CD4-positive, alpha-beta T cell treated with Interleukin-12 subunit alpha and Interleukin-12 subunit beta, for 1 hour (primary cell): ENCODE measurements at regions not wholly inside any gene's neighbourhood (a gene's known extent, or its start where the extent isn't known, plus 50 kb on each side); places are given as distances from the start of the nearest gene placed in this dataset.

ENCODE experiments used
- DNase-seq: peaks from one replicate; pipeline ENCODE4 v3.0.0-alpha.2; 2020

DNA sequence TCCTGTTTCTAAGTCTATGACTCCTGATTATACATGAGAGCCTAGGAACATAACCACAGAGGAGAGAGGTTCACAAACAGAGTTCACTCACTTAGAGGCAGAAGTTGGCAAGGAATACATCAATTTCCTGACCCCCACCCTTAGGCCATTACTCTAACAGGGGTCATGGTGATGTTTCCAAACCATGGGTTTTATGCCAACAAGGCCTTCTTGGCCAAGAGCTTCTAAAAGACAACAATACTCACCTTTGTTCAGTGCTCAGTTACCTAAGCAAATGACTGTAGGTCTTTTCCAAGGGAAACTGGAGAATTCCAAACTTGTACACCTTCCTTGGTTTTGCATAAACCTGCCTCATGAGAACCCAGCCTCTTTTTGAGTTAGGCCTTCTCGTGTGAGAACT, 52.6 kb downstream of the ERICH4 start:
- DNase-seq: no peak

DNA sequence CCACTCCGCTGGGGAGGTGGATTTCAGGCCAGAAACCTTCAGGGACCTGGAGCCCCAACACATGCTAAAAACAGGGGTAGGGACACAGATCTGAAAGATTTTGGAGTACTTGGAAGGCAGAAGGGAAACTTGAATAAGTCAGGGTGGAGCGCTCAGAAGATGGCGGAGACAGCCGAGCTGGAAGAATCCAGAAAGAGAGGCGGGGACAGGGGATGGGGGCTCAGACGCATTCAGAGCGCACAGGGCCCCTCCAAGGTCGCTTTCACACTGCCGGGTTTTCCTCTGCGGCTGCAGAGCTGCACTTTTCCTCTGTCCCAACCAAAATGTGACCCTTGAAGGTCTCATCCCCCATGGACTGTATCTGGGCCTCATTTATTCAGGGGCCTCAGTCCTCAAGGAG, 56.9 kb downstream of the ERICH4 start:
- no peak for DNase-seq

- DNase-seq: no peak
Measured at GRCh38 chr19:41500443-41500842, 57.5 kb downstream of the ERICH4 start.

- no peak for DNase-seq
Measured at GRCh38 chr19:41501854-41502253, 58.9 kb downstream of the ERICH4 start.

DNA sequence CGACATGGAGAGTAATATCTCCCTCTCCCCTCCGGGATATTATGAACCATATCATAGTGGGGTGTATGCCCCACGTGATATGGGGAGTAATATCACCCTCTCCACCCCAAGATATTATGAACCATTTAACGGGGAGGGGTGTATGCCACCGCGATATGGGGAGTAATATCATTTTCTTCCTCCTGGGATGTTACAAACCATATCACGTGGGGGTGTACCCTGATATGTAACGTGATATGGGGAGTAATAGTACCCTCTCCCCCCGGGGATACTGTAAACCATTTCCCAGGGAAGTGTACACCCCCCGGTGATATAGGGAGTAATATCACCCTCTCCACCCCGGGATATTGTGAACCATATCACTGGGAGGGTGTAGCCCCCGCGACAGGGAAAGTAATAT, 62.1 kb downstream of the ERICH4 start:
- DNase-seq: no peak

DNA sequence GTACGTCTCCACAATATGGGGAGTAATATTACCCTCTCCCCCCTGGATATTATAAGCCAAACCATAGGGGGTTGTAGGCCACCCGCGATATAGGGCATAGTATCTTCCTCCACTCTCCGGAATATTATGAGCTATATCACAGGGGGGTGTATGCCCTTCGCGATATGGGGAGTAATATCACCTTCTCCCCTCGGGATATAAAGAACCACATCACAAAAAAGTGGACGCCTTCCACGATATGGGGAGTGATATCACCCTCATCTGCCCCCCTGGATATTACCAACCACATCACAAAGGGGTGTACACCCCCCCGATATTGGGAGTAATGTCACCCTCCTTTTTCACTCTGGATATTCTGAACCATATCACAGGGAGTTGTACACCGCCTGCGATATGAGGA, 65.5 kb upstream of the CEACAM21 start:
- no peak for DNase-seq

GRCh38 chr19:41511628-41512027, 64.3 kb upstream of the CEACAM21 start:
- DNase-seq: no peak

DNA sequence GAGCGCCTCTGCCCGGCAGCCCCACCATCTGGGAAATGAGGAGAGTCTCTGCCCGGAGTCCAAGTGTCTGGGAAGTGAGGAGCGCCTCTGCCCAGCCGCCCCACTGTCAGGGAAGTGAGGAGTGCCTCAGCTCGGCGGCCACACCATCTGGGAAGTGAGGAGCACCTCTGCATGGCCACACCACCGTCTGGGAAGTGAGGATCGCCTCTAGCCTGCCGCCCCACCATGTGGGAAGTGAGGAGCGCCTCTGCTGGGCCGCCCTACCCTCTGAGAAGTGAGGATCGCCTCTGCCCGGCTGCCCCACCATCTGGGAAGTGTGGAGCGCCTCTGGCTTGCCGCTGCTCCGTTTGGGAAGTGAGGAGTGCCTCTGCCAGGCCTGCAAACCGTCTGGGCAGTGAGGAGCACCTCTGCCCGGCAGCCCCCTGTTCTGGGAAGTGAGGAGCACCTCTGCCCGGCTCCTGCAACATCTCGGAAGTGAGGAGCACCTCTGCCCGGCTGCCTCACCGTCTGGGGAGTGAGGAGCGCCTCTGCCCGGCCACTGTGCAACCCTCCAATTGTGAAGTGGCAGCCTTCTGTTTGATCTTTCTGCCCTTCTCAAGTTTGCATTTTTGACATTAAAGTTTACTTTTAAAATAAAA, 60.8 kb upstream of the CEACAM21 start:
- DNase-seq: no peak

- peak; percentile 27 for DNase-seq
Measured at GRCh38 chr19:41516292-41517171, 59.4 kb upstream of the CEACAM21 start.

DNA sequence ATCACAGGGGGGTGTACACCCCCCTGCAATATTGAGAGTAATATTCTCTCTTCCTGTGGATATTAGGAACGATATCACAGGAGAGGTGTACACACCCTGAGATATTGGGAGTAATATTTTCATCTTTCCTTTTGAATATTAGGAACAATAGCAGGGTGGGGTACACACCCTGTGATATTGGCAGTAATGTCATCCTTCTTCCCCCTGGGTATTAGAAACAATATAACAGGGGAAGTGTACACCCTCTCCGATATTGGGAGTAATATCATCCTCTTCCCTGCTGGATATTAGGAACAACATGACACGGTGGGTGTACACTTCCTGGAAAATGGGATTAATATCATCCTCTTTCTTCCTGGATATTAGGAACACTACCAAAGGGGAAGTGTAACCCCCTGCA, 57.8 kb upstream of the CEACAM21 start:
- no peak for DNase-seq

- DNase-seq: peak; percentile 38
Measured at GRCh38 chr19:41521138-41521930, 54.6 kb upstream of the CEACAM21 start.

- DNase-seq: peak; percentile 57
Measured at GRCh38 chr19:41521931-41522555, 53.9 kb upstream of the CEACAM21 start.

DNA sequence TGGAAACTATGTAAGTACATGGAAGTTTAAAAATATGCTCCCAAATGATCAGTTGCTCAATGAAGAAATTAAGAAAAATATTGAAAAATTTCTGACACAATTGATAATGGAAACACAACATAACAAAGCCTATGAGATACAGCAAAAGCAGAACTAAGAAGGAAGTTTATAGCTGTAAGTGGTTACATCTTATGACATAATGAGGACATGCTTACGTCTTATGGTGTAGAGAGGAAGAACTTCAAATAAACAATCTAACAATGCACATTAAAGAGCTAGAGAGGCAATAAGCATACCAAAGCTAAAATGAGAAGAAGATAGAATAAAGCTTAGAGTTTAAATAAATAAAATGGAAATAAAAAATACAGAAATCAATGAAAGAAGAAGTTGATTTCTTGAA, 50.0 kb upstream of the CEACAM21 start:
- DNase-seq: no peak
